Retinal pigment epithelial cell (primary cell): ENCODE measurements at regions not wholly inside any gene's neighbourhood (a gene's known extent, or its start where the extent isn't known, plus 50 kb on each side); places are given as distances from the start of the nearest gene placed in this dataset.
"Not testable (repeated sequence)": the region's sequence is repeated elsewhere in the genome, so short reads cannot be mapped to it uniquely, and the experiment has no call there.

ENCODE experiments used
- DNase-seq: peaks from one replicate; pipeline ENCODE4 v3.0.0-alpha.2; 2010; ENCODE audit warnings: low read depth
- H3K4me3 ChIP-seq: 2 replicates; pipeline ENCODE4 v1.5.1; 2011; ENCODE audit warnings: mild to moderate bottlenecking, low read length, control low read depth, moderate library complexity
- TF ChIP-seq, protein P1 (sequence below): conservative IDR thresholded peaks from 2 replicates; pipeline ENCODE4 v1.5.1; 2011; ENCODE audit warnings: low read depth, low read length, control low read depth, inconsistent platforms

DNA sequence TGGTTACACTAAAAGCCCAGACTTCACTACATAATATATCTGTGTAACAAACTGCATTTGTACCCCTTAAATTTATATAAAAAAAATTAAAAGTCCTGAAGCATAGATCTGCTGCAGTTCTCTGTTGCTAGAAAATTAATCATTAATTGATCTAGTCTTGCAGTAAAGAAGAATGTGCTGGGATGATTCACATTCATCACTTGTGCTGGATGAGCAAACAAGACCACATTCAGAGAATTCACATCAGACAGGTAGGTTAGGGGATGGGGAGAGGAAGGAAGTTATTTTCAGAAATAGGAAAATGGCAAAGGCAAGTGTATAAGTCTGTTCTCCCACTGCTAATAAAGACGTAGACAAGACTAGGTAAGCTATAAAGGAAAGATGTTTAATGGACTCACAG lies 1019.0 kb downstream of the KCNMA1 start:
- H3K4me3 ChIP-seq: no peak overlapping the region
- TF ChIP-seq, protein P1, sequence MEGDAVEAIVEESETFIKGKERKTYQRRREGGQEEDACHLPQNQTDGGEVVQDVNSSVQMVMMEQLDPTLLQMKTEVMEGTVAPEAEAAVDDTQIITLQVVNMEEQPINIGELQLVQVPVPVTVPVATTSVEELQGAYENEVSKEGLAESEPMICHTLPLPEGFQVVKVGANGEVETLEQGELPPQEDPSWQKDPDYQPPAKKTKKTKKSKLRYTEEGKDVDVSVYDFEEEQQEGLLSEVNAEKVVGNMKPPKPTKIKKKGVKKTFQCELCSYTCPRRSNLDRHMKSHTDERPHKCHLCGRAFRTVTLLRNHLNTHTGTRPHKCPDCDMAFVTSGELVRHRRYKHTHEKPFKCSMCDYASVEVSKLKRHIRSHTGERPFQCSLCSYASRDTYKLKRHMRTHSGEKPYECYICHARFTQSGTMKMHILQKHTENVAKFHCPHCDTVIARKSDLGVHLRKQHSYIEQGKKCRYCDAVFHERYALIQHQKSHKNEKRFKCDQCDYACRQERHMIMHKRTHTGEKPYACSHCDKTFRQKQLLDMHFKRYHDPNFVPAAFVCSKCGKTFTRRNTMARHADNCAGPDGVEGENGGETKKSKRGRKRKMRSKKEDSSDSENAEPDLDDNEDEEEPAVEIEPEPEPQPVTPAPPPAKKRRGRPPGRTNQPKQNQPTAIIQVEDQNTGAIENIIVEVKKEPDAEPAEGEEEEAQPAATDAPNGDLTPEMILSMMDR: no peak
- no peak for DNase-seq

DNA sequence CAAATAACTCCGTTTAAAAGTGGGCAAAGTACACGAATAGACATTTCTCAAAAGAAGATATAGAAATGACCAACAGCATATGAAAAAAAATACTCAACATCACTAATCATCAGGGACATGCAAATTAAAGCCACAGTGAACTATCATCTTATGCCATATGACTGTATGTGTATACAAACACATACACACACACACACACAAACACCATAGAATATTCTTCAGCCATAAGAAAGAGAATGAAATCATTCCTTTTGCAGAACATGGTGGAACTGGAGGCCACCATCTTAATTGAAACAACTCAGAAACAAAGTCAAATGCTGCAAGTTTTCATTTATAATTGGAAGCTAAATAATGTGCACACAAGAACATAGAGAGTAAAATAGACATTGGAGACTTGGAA lies 1019.4 kb downstream of the KCNMA1 start:
- H3K4me3 ChIP-seq: no peak overlapping the region
- no peak for DNase-seq
- TF ChIP-seq, protein P1: no peak

DNA sequence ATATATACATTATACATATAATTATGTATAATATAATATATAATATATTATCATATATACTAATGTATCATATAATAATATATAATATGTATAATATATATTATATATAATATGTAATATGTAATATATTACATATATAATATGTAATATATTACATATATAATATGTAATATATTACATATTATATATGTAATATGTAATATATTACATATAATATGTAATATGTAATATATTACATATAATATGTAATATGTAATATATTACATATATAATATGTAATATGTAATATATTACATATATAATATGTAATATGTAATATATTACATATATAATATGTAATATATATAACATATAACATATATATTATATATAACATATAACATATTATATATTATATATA lies 1020.9 kb downstream of the KCNMA1 start:
- not testable (repeated sequence) for H3K4me3 ChIP-seq

DNA sequence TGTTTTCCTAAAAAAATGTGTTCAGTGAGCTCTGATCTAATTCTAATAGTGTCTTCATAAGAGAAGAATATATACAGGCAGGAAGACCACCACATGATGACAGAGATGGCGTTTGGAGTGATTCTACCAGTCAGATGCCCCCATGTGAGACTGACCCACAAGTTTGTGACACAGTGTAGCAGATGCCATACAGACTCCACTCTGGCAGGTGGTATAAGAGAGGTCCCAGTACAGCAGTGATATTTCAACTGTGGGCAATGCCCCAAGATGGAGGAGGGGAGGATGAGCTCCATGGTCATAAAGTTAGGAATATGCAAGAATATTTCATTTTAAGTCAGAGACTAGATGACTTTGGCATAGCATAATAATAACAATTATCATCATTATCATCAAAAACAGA lies 1022.6 kb downstream of the KCNMA1 start:
- no peak overlapping the region for H3K4me3 ChIP-seq
- TF ChIP-seq, protein P1: no peak
- no peak for DNase-seq

More for the DNA sequence above, 1020.9 kb downstream of the KCNMA1 start:
- DNase-seq: not testable (repeated sequence)
